Pulmonary artery endothelial cell (primary cell): ENCODE measurements at regions not wholly inside any gene's neighbourhood (a gene's known extent, or its start where the extent isn't known, plus 50 kb on each side); places are given as distances from the start of the nearest gene placed in this dataset.

ENCODE experiments used
- DNase-seq: peaks from one replicate; pipeline ENCODE4 v3.0.0-alpha.2; 2011; ENCODE audit warnings: low read depth, low spot score

- no peak for DNase-seq
Observed at GRCh38 chr10:2734603-2735002, 332.7 kb upstream of the PFKP start.

GRCh38 chr10:2733278-2733963 lies 333.9 kb upstream of the PFKP start:
- DNase-seq, result no peak

- DNase-seq, result no peak
Observed at GRCh38 chr10:2731940-2732339, 335.4 kb upstream of the PFKP start.

GRCh38 chr10:2729197-2729596 lies 338.2 kb upstream of the PFKP start:
- DNase-seq, result no peak

GRCh38 chr10:2728087-2728486 lies 339.3 kb upstream of the PFKP start:
- no peak for DNase-seq

GRCh38 chr10:2716596-2716995 lies 350.8 kb upstream of the PFKP start:
- DNase-seq, result no peak

- DNase-seq, result no peak
Observed at GRCh38 chr10:2714597-2714996, 352.8 kb upstream of the PFKP start.

GRCh38 chr10:2703953-2704352 lies 363.4 kb upstream of the PFKP start:
- DNase-seq, result no peak

GRCh38 chr10:2701802-2702201 lies 365.5 kb upstream of the PFKP start:
- no peak for DNase-seq

GRCh38 chr10:2700626-2701305 lies 366.6 kb upstream of the PFKP start:
- DNase-seq, result no peak

GRCh38 chr10:2688958-2689357 lies 378.4 kb upstream of the PFKP start:
- no peak for DNase-seq

- no peak for DNase-seq
Observed at GRCh38 chr10:2686691-2687090, 380.7 kb upstream of the PFKP start.

- DNase-seq, result no peak
Observed at GRCh38 chr10:2682491-2682890, 384.9 kb upstream of the PFKP start.

GRCh38 chr10:2681891-2682290 lies 385.5 kb upstream of the PFKP start:
- DNase-seq, result no peak

- no peak for DNase-seq
Observed at GRCh38 chr10:2680821-2681220, 386.5 kb upstream of the PFKP start.

GRCh38 chr10:2679646-2680045 lies 387.7 kb upstream of the PFKP start:
- no peak for DNase-seq

- DNase-seq, result no peak
Observed at GRCh38 chr10:2676455-2676854, 390.9 kb upstream of the PFKP start.

GRCh38 chr10:2674451-2674850 lies 392.9 kb upstream of the PFKP start:
- DNase-seq, result no peak

GRCh38 chr10:2670864-2671263 lies 396.5 kb upstream of the PFKP start:
- DNase-seq, result no peak

- DNase-seq, result no peak
Observed at GRCh38 chr10:2665772-2666171, 401.6 kb upstream of the PFKP start.

GRCh38 chr10:2660276-2660675 lies 407.1 kb upstream of the PFKP start:
- DNase-seq, result no peak

- DNase-seq, result no peak
Observed at GRCh38 chr10:2659660-2660209, 407.6 kb upstream of the PFKP start.

- no peak for DNase-seq
Observed at GRCh38 chr10:2658780-2659179, 408.6 kb upstream of the PFKP start.
